ENCODE measurements at regions not wholly inside any gene's neighbourhood (a gene's known extent, or its start where the extent isn't known, plus 50 kb on each side); places are given as distances from the start of the nearest gene placed in this dataset.
"Not testable (repeated sequence)": the region's sequence is repeated elsewhere in the genome, so short reads cannot be mapped to it uniquely, and the experiment has no call there.

GRCh38 chr1:224042557-224043118 lies 71.3 kb upstream of the FBXO28 start:
- no peak for TF ChIP-seq JUND (IDR thresholded peaks at IDR 0.05; ENCODE audit: low read depth)
- no peak for DNase-seq (ENCODE audit: low read depth in 1 of 2, low spot score in 1 of 2)
- in situ Hi-C loops (cut with HindIII; ENCODE audit: low pct_unique_long_range_greater_than_20kb, low sequenced_read_pairs) = no loop called here

- no peak for TF ChIP-seq JUND (IDR thresholded peaks at IDR 0.05; ENCODE audit: low read depth)
- in situ Hi-C loops (cut with HindIII; ENCODE audit: low pct_unique_long_range_greater_than_20kb, low sequenced_read_pairs) = no loop called here
- no peak for DNase-seq (ENCODE audit: low read depth in 1 of 2, low spot score in 1 of 2)
Observed at GRCh38 chr1:224041032-224041431, 72.9 kb upstream of the FBXO28 start.

- in situ Hi-C loops (cut with HindIII; ENCODE audit: low pct_unique_long_range_greater_than_20kb, low sequenced_read_pairs); DNase-seq (ENCODE audit: low read depth in 1 of 2, low spot score in 1 of 2): not testable (repeated sequence)
Observed at GRCh38 chr1:224040423-224040822, 73.5 kb upstream of the FBXO28 start.

GRCh38 chr1:224040006-224040405 lies 73.9 kb upstream of the FBXO28 start:
- DNase-seq (ENCODE audit: low read depth in 1 of 2, low spot score in 1 of 2); in situ Hi-C loops (cut with HindIII; ENCODE audit: low pct_unique_long_range_greater_than_20kb, low sequenced_read_pairs): not testable (repeated sequence)

- in situ Hi-C loops (cut with HindIII; ENCODE audit: low pct_unique_long_range_greater_than_20kb, low sequenced_read_pairs); DNase-seq (ENCODE audit: low read depth in 1 of 2, low spot score in 1 of 2): not testable (repeated sequence)
Observed at GRCh38 chr1:224038832-224039231, 75.1 kb upstream of the FBXO28 start.

GRCh38 chr1:224037362-224037761 lies 76.5 kb upstream of the FBXO28 start:
- DNase-seq (ENCODE audit: low read depth in 1 of 2, low spot score in 1 of 2); in situ Hi-C loops (cut with HindIII; ENCODE audit: low pct_unique_long_range_greater_than_20kb, low sequenced_read_pairs): not testable (repeated sequence)

GRCh38 chr1:224032608-224033276 lies 81.2 kb upstream of the FBXO28 start:
- in situ Hi-C loops (cut with HindIII; ENCODE audit: low pct_unique_long_range_greater_than_20kb, low sequenced_read_pairs); DNase-seq (ENCODE audit: low read depth in 1 of 2, low spot score in 1 of 2): not testable (repeated sequence)

GRCh38 chr1:224031986-224032385 lies 81.9 kb upstream of the FBXO28 start:
- in situ Hi-C loops (cut with HindIII; ENCODE audit: low pct_unique_long_range_greater_than_20kb, low sequenced_read_pairs); DNase-seq (ENCODE audit: low read depth in 1 of 2, low spot score in 1 of 2): not testable (repeated sequence)

- in situ Hi-C loops (cut with HindIII; ENCODE audit: low pct_unique_long_range_greater_than_20kb, low sequenced_read_pairs); DNase-seq (ENCODE audit: low read depth in 1 of 2, low spot score in 1 of 2): not testable (repeated sequence)
Observed at GRCh38 chr1:224030257-224030656, 83.7 kb upstream of the FBXO28 start.

- in situ Hi-C loops (cut with HindIII; ENCODE audit: low pct_unique_long_range_greater_than_20kb, low sequenced_read_pairs); DNase-seq (ENCODE audit: low read depth in 1 of 2, low spot score in 1 of 2): not testable (repeated sequence)
Observed at GRCh38 chr1:224029286-224030025, 84.5 kb upstream of the FBXO28 start.

GRCh38 chr1:224028802-224029201 lies 85.1 kb upstream of the FBXO28 start:
- in situ Hi-C loops (cut with HindIII; ENCODE audit: low pct_unique_long_range_greater_than_20kb, low sequenced_read_pairs); DNase-seq (ENCODE audit: low read depth in 1 of 2, low spot score in 1 of 2): not testable (repeated sequence)

- DNase-seq (ENCODE audit: low read depth in 1 of 2, low spot score in 1 of 2); in situ Hi-C loops (cut with HindIII; ENCODE audit: low pct_unique_long_range_greater_than_20kb, low sequenced_read_pairs): not testable (repeated sequence)
Observed at GRCh38 chr1:224023122-224023521, 90.8 kb upstream of the FBXO28 start.

- in situ Hi-C loops (cut with HindIII; ENCODE audit: low pct_unique_long_range_greater_than_20kb, low sequenced_read_pairs); DNase-seq (ENCODE audit: low read depth in 1 of 2, low spot score in 1 of 2): not testable (repeated sequence)
Observed at GRCh38 chr1:224022249-224022970, 91.5 kb upstream of the FBXO28 start.

- in situ Hi-C loops (cut with HindIII; ENCODE audit: low pct_unique_long_range_greater_than_20kb, low sequenced_read_pairs); DNase-seq (ENCODE audit: low read depth in 1 of 2, low spot score in 1 of 2): not testable (repeated sequence)
Observed at GRCh38 chr1:224019866-224020265, 94.0 kb upstream of the FBXO28 start.

- in situ Hi-C loops (cut with HindIII; ENCODE audit: low pct_unique_long_range_greater_than_20kb, low sequenced_read_pairs); DNase-seq (ENCODE audit: low read depth in 1 of 2, low spot score in 1 of 2): not testable (repeated sequence)
Observed at GRCh38 chr1:224015782-224016181, 98.1 kb upstream of the FBXO28 start.
